ENCODE measurements at regions not wholly inside any gene's neighbourhood (a gene's known extent, or its start where the extent isn't known, plus 50 kb on each side); places are given as distances from the start of the nearest gene placed in this dataset.

GRCh38 chrX:100120956-100121355 lies 289.1 kb downstream of the PCDH19 start:
- TF ChIP-seq CTCF (IDR thresholded peaks at IDR 0.05; ENCODE audit: borderline replicate concordance, extremely low read depth, low read length, poor library complexity, severe bottlenecking): no peak
- TF ChIP-seq EZH2 (IDR thresholded peaks at IDR 0.05; ENCODE audit: borderline replicate concordance, low read depth, low read length, severe bottlenecking): no peak
